GM21528 (cell line): ENCODE measurements at regions not wholly inside any gene's neighbourhood (a gene's known extent, or its start where the extent isn't known, plus 50 kb on each side); places are given as distances from the start of the nearest gene placed in this dataset.
"Not testable (repeated sequence)": the region's sequence is repeated elsewhere in the genome, so short reads cannot be mapped to it uniquely, and the experiment has no call there.

ENCODE experiments used
- ATAC-seq: cut with Tn5 transposase; IDR thresholded peaks from one replicate; pipeline ENCODE4 v1.9.1; 2021; ENCODE audit warnings: mild to moderate bottlenecking, moderate library complexity; ENCODE audit not compliant: unreplicated experiment, low FRiP score

DNA sequence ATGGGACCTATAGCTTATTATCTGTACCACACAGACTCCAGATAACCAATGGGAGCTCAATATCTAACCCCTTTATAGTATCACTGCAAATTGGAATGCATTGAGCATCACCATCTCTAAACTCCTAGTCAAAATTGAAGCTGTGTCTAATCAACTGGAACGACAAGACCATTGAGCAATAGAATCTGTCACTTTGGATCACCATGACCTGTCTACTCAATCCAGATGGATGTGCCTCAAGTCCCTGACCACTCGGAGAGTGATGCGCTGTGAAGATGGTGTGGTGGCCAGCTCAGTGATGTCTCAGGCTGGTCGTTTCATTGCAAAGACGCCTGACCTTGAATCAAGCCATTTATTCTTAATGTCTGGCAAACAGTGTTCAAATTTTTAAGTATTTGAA, 160.5 kb downstream of the SEMA6D start:
- no peak for ATAC-seq

DNA sequence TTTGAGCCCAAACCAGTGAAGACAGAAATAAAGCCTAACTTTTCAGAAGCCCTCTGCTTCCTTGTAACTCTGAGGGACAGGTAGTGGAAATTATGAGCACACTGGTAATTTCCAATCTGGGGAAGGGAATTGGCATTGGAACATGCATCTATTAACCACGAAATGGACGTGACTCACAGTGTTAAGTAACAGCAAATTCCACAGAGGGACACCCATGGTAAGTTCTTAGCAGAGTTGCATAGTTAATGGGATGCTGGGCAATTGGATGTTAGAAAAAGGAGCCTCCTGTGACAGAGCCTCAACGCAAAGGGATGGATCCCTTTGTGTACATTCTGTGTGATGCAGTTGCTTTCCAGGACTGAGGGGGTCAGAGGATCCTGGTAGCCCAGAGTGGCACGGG, 168.6 kb downstream of the SEMA6D start:
- ATAC-seq: no peak

DNA sequence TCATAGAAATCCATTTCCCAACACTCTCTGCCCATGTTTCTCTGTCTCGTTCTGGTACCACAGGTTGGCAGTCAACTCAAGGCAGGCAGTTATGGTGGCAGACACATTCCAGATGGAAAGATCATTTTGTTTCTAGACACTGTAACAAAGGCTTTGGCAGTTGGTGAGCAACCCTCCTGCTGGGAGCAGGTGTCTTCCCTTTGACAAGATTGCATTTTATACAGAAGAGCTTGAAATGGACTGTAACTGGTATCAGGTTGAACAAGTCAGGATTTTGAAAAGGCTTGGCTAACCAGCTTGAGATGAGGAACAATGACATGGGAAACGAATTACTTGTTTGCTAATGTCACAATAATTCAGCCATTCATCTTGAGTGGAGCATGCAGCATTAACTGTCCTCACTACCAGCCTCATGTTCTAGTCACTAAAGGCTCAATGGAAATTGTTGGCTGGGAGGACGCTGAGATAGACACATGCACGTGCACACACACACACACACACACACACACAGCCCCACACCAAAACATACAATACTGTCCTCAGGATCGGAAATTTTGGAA, 170.0 kb downstream of the SEMA6D start:
- ATAC-seq: no peak

DNA sequence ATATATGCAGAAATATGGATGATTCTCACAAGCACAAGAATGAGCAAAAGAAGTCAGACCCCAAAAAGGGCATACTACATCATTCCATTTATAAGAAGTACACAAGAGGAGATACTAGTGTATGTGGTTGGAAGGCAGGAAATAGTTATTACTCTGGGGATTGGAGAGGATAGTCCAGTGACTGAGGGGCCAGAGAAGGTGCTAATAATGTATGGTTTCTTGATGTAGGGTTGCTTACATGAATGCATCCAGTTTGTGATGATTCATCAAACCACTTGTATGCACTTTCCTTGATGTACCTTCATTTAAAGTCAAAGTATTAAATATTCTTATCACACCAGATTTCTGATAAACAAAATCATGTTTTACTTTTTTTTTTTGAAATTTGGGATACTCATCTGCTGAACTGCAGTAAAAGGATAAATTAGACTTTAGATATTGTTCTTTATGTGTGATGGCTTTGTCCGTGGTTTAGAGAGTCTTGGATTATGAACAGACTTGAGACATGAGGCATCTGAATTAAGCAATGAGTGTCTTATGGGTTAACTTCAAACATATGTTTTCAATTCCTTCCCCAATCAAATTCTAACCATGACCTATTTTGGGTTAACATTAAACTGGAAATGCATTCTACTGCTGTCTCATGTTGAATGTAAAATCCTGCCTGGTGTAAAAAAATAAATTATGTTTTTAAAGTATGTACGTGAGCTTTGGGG, 171.2 kb downstream of the SEMA6D start:
- no peak for ATAC-seq

DNA sequence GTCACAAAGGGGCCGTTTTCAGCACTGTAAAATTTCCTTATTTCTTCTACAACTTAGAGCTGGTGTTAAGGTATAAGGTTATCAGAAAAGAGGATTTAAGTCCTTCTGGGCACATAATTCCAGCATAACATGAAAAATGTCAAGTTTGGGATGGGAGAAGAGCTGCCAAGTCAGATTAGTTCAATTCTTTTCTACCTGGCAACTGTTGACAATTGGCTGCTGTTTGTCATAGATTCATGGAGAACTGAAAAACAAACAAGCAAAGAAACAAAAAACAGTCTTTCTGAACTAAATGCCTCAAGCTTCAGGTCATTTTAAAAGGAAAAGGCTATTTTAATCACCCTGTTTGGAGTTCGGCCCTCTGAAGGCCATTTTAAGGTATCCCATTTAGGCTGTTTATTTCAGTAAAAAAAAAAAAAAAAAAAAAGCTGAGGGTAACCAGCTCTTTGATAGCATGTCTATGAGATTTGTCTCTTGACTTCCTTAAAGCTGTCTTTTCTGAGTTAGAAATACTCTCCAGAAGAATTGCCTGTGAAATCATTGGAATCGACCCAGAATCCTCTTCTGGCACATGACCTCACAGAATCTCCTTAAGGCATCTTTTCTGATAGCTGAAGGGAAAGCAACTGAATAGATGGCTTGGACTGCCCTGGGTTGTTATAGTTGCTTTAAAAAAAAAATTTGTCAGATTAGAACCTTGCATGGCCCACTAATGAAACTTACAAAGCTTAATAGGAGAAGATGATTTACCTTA, 173.3 kb downstream of the SEMA6D start:
- ATAC-seq: no peak

DNA sequence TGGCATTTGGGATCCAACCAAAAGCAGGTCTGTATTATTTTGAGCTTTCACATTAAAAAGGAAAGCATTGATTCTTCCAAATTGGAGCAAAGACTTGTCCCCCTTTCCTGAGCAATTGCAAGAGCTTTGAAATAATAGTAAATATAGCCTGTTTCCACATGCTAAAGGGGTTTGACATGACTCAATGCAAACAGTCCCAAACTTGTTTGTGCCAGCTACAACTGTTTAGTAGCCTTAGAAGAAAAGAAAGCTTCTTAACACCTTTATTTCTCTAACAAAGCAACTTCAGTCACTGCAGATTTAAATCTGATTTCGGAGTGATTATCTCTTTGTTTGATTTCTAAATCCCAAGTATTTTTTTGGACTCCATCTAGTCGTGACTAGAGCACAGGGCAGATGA, 180.2 kb downstream of the SEMA6D start:
- no peak for ATAC-seq

GRCh38 chr15:47900751-47901150, 183.4 kb downstream of the SEMA6D start:
- ATAC-seq: no peak

DNA sequence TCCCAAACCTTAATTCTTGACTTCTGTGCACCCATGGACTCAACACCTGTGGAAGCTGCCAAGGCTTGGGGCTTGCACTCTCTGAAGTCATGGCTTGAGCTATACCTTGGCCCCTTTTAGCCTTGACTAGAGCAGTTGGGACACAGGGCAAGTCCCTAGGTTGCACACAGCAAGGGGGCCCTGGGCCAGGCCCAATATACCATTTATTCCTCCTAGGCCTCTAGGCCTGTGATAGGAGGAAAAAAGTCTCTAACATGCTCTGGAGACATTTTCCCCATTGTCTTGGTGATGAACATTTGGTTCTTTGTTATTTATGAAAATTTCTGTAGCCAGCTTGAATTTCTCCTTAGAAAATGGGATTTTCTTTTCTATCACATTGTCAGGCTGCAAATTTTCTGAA, 186.1 kb downstream of the SEMA6D start:
- ATAC-seq: no peak

- ATAC-seq: no peak
Observed at GRCh38 chr15:47908486-47908885, 191.2 kb downstream of the SEMA6D start.

DNA sequence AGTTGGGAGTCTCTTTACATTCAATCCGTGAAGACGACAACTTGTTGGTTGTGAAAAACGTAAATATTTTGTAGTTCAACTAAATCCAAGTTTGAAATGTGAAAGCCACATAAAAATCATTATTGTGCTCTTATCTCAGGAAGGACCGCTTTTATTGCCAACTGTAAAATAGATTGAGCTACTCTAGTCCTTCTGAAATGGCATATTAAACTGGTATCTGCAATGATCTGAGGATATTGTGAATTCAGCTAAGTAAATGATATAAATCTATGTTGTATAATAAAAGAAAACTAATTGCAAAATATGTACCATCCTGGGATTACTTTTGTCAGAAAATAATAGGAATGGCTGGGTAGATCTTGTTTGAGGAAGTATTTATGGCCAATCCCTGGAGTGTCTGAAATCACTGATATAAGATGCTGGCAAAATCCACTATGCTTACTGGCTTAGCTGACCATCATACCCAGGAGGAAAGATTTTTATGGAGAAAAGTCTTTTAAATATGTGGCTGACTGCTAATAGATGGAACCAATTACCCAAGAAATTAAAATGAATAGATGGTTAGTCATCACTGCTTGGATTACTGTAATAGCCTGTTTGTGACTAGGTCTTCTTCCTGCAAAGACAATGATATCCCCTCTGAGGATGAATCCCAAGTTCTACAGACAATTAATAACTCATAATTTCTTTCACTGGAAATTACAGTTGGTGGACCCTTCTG, 191.8 kb downstream of the SEMA6D start:
- ATAC-seq: no peak

DNA sequence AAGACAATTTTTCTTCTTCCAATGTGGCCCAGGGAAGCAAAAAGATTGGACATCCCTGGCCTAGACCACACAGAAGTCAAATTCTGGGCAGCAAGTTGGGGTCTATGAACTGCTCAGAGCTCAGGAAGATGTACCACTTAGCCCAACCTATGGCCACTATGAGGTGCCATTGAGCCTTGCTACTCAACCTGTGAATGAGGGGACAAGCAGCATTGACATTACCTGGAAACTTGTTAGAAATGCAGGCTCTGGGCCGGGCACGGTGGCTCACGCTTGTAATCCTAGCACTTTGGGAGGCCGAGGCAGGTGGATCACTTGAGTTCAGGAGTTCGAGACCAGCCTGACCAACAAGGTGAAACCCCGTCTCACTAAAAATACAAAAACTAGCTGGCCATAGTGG, 195.6 kb downstream of the SEMA6D start:
- not testable (repeated sequence) for ATAC-seq

- no peak for ATAC-seq
Observed at GRCh38 chr15:47917881-47918280, 200.6 kb downstream of the SEMA6D start.

DNA sequence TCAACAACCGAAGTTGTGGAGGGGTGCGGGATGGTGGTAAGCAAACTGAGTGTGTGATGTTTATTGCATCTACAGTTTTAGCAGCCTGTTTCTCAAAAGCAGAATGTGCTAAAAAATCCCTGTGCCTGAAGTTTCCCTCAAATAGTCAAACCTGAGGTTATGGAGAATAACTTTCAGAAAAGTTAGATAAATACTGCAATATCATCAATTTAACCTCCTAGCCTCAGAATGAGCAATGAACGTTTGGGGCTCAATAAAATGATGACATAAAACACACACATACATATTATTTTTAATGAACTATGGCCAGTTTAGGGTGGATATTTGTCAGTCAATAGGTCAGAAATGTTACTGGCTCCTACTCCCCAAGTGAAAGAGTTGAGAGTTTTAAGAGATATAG, 201.6 kb downstream of the SEMA6D start:
- no peak for ATAC-seq

- no peak for ATAC-seq
Observed at GRCh38 chr15:47924381-47924780, 196.4 kb upstream of the SLC24A5 start.

- no peak for ATAC-seq
Observed at GRCh38 chr15:47929138-47929803, 191.5 kb upstream of the SLC24A5 start.

- ATAC-seq: no peak
Observed at GRCh38 chr15:47932261-47932660, 188.5 kb upstream of the SLC24A5 start.

- no peak for ATAC-seq
Observed at GRCh38 chr15:47932951-47933641, 187.7 kb upstream of the SLC24A5 start.

DNA sequence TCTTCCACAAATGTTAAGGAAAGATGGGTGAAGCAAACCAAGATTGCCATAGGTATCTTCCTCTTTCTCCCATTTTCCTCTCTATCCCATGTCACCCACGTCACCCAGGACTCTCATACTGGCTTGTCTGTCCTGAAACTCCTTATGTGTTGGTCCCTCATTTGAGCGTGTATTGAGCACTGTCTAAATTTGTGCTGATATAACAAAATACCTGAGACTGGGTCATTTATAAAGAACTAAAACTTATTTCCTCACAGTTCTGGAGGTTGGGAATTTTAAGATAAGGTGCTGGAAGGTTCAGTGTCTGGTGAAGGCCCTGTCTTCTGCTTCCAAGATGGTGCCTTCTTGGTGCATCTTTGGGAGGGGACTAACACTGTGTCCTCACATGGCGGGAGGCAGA, 186.9 kb upstream of the SLC24A5 start:
- ATAC-seq: no peak

DNA sequence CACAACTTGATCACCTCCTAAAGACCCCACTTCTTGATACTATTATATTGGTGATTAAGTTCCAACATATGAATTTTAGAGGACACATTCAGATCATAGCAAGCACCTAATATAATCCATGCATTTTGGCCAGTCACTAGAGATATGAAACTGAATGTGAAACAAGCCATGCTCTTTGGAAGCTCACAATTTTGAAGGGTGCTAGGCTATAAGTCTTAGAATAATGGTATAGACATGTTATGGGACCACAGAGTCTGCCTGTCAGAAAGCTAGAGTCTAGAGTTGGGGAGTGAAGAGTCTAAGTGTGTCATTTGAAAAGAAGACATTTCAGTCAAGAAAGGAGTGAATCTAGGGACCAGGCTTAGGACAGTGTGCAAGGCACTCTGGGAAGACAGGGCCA, 186.4 kb upstream of the SLC24A5 start:
- no peak for ATAC-seq

DNA sequence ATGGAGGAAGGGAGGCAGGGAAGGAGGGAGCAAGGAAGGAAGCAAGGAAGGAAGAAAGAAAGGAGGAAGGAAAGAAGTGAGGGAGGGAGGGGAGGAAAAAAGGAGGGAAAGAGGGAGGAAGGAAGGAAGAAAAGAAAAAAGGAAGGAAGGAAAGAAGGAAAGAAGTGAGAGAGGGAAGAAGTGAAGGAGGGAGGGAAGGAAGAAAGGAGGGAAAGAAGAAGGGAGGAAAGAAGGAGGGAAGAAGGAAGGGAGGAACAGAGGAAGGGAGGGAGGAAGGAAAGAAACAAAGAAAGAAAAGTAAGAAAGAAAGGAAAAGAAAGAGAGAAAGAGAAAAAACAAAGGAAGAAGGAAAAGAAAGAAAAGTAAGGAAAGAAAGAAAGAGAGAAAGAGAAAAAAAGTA, 183.0 kb upstream of the SLC24A5 start:
- ATAC-seq: no peak
